ENCODE measurements at regions not wholly inside any gene's neighbourhood (a gene's known extent, or its start where the extent isn't known, plus 50 kb on each side); places are given as distances from the start of the nearest gene placed in this dataset.

- TF ChIP-seq CREB1 (IDR thresholded peaks at IDR 0.05; ENCODE audit: low read depth) (no peak), EGR1 (IDR thresholded peaks at IDR 0.05) (no peak), TCF12 (IDR thresholded peaks at IDR 0.05; ENCODE audit: low read depth) (no peak)
- TF ChIP-seq, protein P1, sequence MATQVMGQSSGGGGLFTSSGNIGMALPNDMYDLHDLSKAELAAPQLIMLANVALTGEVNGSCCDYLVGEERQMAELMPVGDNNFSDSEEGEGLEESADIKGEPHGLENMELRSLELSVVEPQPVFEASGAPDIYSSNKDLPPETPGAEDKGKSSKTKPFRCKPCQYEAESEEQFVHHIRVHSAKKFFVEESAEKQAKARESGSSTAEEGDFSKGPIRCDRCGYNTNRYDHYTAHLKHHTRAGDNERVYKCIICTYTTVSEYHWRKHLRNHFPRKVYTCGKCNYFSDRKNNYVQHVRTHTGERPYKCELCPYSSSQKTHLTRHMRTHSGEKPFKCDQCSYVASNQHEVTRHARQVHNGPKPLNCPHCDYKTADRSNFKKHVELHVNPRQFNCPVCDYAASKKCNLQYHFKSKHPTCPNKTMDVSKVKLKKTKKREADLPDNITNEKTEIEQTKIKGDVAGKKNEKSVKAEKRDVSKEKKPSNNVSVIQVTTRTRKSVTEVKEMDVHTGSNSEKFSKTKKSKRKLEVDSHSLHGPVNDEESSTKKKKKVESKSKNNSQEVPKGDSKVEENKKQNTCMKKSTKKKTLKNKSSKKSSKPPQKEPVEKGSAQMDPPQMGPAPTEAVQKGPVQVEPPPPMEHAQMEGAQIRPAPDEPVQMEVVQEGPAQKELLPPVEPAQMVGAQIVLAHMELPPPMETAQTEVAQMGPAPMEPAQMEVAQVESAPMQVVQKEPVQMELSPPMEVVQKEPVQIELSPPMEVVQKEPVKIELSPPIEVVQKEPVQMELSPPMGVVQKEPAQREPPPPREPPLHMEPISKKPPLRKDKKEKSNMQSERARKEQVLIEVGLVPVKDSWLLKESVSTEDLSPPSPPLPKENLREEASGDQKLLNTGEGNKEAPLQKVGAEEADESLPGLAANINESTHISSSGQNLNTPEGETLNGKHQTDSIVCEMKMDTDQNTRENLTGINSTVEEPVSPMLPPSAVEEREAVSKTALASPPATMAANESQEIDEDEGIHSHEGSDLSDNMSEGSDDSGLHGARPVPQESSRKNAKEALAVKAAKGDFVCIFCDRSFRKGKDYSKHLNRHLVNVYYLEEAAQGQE (IDR thresholded peaks at IDR 0.05; ENCODE audit: low read depth), result no peak
- TF ChIP-seq, protein P2, sequence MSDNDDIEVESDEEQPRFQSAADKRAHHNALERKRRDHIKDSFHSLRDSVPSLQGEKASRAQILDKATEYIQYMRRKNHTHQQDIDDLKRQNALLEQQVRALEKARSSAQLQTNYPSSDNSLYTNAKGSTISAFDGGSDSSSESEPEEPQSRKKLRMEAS (IDR thresholded peaks at IDR 0.05), result no peak
Measured at GRCh38 chr11:115672412-115672811, 168.2 kb upstream of the CADM1 start.

DNA sequence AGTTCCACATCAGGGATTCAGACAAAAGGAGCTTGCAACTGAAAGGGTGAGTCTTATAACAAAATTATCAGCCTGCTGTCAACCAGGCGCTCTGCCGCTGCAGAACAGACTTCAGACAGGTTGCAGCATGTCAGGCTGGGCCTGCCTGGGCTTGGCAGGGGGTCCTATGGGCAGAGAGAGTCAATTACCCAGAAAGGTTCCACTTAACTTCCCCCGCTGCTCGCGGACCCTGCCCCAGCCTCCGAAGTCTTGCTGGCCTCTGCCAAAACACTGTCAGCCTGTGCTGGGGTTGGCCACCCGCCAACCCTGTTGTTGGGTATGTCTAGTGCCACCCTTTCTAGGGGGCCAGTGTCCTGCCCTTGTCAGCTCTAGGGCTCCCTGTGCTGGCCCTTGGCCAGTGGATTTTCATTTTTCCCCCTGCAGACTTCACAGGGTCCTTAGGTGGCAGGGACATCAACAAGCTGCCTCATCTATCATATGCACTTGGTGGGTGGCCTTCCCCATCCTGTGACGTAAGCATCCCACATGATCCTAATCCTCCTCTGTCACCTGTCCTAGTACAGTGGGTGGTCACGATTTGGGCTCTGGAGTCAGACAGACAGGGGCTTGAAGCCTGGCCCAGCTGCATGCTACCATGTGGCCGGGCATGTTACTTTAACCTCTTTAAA is 166.5 kb upstream of the CADM1 start:
- no peak for TF ChIP-seq CREB1 (IDR thresholded peaks at IDR 0.05; ENCODE audit: low read depth)
- TF ChIP-seq, protein P3, sequence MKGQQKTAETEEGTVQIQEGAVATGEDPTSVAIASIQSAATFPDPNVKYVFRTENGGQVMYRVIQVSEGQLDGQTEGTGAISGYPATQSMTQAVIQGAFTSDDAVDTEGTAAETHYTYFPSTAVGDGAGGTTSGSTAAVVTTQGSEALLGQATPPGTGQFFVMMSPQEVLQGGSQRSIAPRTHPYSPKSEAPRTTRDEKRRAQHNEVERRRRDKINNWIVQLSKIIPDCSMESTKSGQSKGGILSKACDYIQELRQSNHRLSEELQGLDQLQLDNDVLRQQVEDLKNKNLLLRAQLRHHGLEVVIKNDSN (IDR thresholded peaks at IDR 0.05), result no peak
- TF ChIP-seq EGR1 (IDR thresholded peaks at IDR 0.05), result no peak
- TF ChIP-seq RAD21 (IDR thresholded peaks at IDR 0.05; ENCODE audit: low read depth), result no peak
- TF ChIP-seq, protein P2 (IDR thresholded peaks at IDR 0.05), result no peak
- TF ChIP-seq YY1 (IDR thresholded peaks at IDR 0.05; ENCODE audit: low read depth), result no peak
- no peak for TF ChIP-seq CEBPB (IDR thresholded peaks at IDR 0.05)

DNA sequence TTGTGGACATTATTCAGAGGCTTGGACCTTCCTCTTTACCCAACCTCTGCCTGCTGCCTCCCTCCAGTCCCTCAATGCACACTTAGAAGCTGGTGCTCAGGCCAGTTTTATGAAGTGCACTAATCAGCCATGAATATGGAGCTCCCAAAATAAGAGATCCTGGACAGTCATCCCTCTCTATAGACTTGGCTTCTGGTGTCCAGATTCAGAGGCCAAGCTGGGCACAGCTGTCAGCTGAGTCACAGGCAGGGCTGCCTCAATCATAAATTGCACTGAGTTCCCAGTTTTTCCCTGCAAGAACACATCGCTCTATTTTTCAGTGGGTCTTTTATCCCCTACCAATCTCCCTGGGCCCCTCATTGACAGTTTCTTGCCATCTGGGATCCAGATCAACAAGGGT is 161.7 kb upstream of the CADM1 start:
- TF ChIP-seq EGR1 (IDR thresholded peaks at IDR 0.05) (no peak), TAF1 (IDR thresholded peaks at IDR 0.05; ENCODE audit: low read depth) (no peak), CEBPB (IDR thresholded peaks at IDR 0.05) (no peak), TEAD4 (IDR thresholded peaks at IDR 0.05) (no peak), ZBTB7A (IDR thresholded peaks at IDR 0.05; ENCODE audit: low read depth) (no peak), NFIC (IDR thresholded peaks at IDR 0.05) (no peak), RAD21 (IDR thresholded peaks at IDR 0.05; ENCODE audit: low read depth) (no peak)
- TF ChIP-seq, protein P2 (IDR thresholded peaks at IDR 0.05), result no peak
- TF ChIP-seq, protein P3 (IDR thresholded peaks at IDR 0.05), result no peak
- TF ChIP-seq, protein P1 (IDR thresholded peaks at IDR 0.05; ENCODE audit: low read depth), result no peak

DNA sequence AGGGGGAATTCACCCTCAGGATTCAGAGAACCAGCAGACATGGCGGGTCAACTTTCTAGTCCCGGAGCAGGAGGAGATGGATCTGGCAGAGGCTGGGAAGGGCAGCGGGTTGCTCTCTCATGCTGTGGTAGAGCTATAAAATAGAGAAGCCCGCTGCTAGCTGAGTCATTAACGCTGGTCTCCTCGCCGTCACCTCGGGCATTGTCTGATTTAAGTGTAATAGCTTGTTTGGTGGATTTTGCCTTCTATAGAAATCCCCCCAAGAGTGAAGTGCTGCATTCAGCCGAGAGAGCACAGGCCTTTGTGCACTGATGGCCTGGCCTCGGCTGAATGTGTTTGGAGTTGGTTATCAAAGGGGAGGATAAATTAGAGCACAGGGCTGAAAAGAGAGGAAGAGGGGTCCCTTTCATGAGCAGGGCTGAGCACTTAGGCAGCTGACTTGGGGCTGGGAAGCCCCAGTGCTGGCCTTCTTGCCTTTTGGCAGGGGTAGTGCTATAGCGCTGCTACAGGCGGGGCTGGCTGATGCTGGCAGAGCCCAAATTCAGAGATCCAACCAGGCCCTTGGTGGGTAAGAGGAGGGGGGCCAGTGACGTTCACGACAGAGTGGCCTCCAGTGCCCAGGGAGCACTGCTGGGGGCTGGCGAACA is 161.1 kb upstream of the CADM1 start:
- no peak for TF ChIP-seq TEAD4 (IDR thresholded peaks at IDR 0.05)
- no peak for TF ChIP-seq CEBPB (IDR thresholded peaks at IDR 0.05)

DNA sequence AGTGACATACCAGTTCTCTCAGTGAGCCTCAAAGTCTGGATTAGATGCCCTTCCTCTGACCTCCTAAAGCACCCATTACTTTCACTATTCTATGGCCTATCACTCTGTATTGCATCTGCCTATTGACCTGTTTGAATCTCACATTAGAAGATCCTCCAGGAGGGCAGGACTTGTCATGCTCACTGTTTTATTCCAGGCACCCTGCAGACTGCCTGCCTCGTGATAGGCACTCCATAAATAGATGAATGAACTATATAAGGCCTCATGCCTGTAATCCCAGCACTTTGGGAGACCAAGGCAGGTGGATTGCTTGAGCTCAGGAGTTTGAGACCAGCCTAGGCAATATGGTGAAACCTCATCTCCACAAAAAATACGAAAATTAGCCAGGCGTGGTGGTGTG is 160.1 kb upstream of the CADM1 start:
- no peak for TF ChIP-seq CREB1 (IDR thresholded peaks at IDR 0.05; ENCODE audit: low read depth)
- no peak for TF ChIP-seq EGR1 (IDR thresholded peaks at IDR 0.05)
- TF ChIP-seq, protein P3 (IDR thresholded peaks at IDR 0.05), result no peak
- TF ChIP-seq RAD21 (IDR thresholded peaks at IDR 0.05; ENCODE audit: low read depth), result no peak
- no peak for TF ChIP-seq TAF1 (IDR thresholded peaks at IDR 0.05; ENCODE audit: low read depth)
- TF ChIP-seq, protein P1 (IDR thresholded peaks at IDR 0.05; ENCODE audit: low read depth), result no peak
- TF ChIP-seq, protein P2 (IDR thresholded peaks at IDR 0.05), result no peak
- TF ChIP-seq TEAD4 (IDR thresholded peaks at IDR 0.05), result no peak
- TF ChIP-seq ZBTB7A (IDR thresholded peaks at IDR 0.05; ENCODE audit: low read depth), result no peak
- no peak for TF ChIP-seq FOXM1 (IDR thresholded peaks at IDR 0.05; ENCODE audit: borderline replicate concordance, low read depth)
- TF ChIP-seq YY1 (IDR thresholded peaks at IDR 0.05; ENCODE audit: low read depth), result no peak

Measured in Ishikawa (cell line).